H9 (cell line): ENCODE measurements at regions not wholly inside any gene's neighbourhood (a gene's known extent, or its start where the extent isn't known, plus 50 kb on each side); places are given as distances from the start of the nearest gene placed in this dataset.

Experiments used
- DNase-seq: peaks from one replicate; pipeline ENCODE4 v3.0.0-alpha.2; 2017
- H2AFZ ChIP-seq: one replicate; pipeline ENCODE4 v1.6.1; 2013; ENCODE audit warnings: mild to moderate bottlenecking, low read length, control low read depth, moderate library complexity
- H2AK5ac ChIP-seq: 2 replicates; pipeline ENCODE4 v1.6.1; 2013; ENCODE audit warnings: low read length, control low read depth, mixed read lengths; ENCODE audit not compliant: insufficient read length
- H2BK120ac ChIP-seq: one replicate; pipeline ENCODE4 v1.6.1; 2013; ENCODE audit warnings: low read depth, mild to moderate bottlenecking, low read length, control low read depth, inconsistent platforms; ENCODE audit not compliant: poor library complexity, severe bottlenecking
- H2BK12ac ChIP-seq: 2 replicates; pipeline ENCODE4 v1.6.1; 2013; ENCODE audit warnings: low read length, control low read depth, mixed read lengths, low read depth; ENCODE audit not compliant: insufficient read length
- H2BK15ac ChIP-seq: 2 replicates; pipeline ENCODE4 v1.6.1; 2013; ENCODE audit warnings: low read depth, low read length, control low read depth
- H2BK20ac ChIP-seq: one replicate; pipeline ENCODE4 v1.6.1; 2013; ENCODE audit warnings: low read depth, mild to moderate bottlenecking, low read length, control low read depth, inconsistent platforms; ENCODE audit not compliant: poor library complexity, severe bottlenecking
- H2BK5ac ChIP-seq: 2 replicates; pipeline ENCODE4 v1.6.1; 2013; ENCODE audit warnings: low read length, control low read depth, mixed read lengths; ENCODE audit not compliant: insufficient read length
- H3K14ac ChIP-seq: 2 replicates; pipeline ENCODE4 v1.6.1; 2013; ENCODE audit warnings: low read length, control low read depth; ENCODE audit not compliant: insufficient read depth
- H3K18ac ChIP-seq: 2 replicates; pipeline ENCODE4 v1.6.1; 2013; ENCODE audit warnings: low read depth, mild to moderate bottlenecking, mixed read lengths, low read length, control low read depth; ENCODE audit not compliant: insufficient read length
- H3K23ac ChIP-seq: 2 replicates; pipeline ENCODE4 v1.6.1; 2013; ENCODE audit warnings: low read length, control low read depth, mixed read lengths, low read depth; ENCODE audit not compliant: insufficient read length
- H3K23me2 ChIP-seq: 2 replicates; pipeline ENCODE4 v1.6.1; 2013; ENCODE audit warnings: low read depth, mild to moderate bottlenecking, mixed read lengths, low read length, control low read depth; ENCODE audit not compliant: insufficient read length, poor library complexity, severe bottlenecking
- H3K27ac ChIP-seq: 2 replicates; pipeline ENCODE4 v1.5.1; 2013; ENCODE audit warnings: low read length, control low read depth, mixed read lengths, low read depth; ENCODE audit not compliant: insufficient read length
- H3K27me3 ChIP-seq: 2 replicates; pipeline ENCODE4 v1.6.1; 2013; ENCODE audit warnings: low read length, control low read depth, inconsistent platforms; ENCODE audit not compliant: insufficient read depth
- H3K4ac ChIP-seq: 2 replicates; pipeline ENCODE4 v1.6.1; 2013; ENCODE audit warnings: low read depth, mild to moderate bottlenecking, control low read depth, inconsistent platforms, low read length, moderate library complexity
- H3K4me1 ChIP-seq: 2 replicates; pipeline ENCODE4 v1.6.1; 2013; ENCODE audit warnings: low read length, control low read depth, inconsistent platforms; ENCODE audit not compliant: insufficient read depth
- H3K4me2 ChIP-seq: 2 replicates; pipeline ENCODE4 v1.6.1; 2013; ENCODE audit warnings: low read length, control low read depth, mixed read lengths; ENCODE audit not compliant: insufficient read length, insufficient read depth
- H3K56ac ChIP-seq: 2 replicates; pipeline ENCODE4 v1.6.1; 2013; ENCODE audit warnings: low read depth, mild to moderate bottlenecking, mixed read lengths, low read length, control low read depth; ENCODE audit not compliant: insufficient read length
- H3K79me1 ChIP-seq: 2 replicates; pipeline ENCODE4 v1.6.1; 2013; ENCODE audit warnings: low read depth, mild to moderate bottlenecking, moderate library complexity, low read length, control low read depth, inconsistent platforms; ENCODE audit not compliant: insufficient read depth, poor library complexity, severe bottlenecking
- H3K79me2 ChIP-seq: 2 replicates; pipeline ENCODE4 v1.6.1; 2013; ENCODE audit warnings: low read length, control low read depth, inconsistent platforms; ENCODE audit not compliant: insufficient read depth
- H3K9ac ChIP-seq: 2 replicates; pipeline ENCODE4 v1.6.1; 2013; ENCODE audit warnings: low read length, control low read depth, mixed read lengths; ENCODE audit not compliant: insufficient read length; ENCODE audit errors: extremely low read depth
- H3K9me3 ChIP-seq: one replicate; pipeline ENCODE4 v1.6.1; 2013; ENCODE audit warnings: low read depth, low read length, inconsistent platforms; ENCODE audit not compliant: control insufficient read depth
- H3T11ph ChIP-seq: one replicate; pipeline ENCODE4 v1.6.1; 2013; ENCODE audit warnings: mild to moderate bottlenecking, low read length, control low read depth, inconsistent platforms
- H4K20me1 ChIP-seq: one replicate; pipeline ENCODE4 v1.6.1; 2013; ENCODE audit not compliant: control insufficient read depth, insufficient read length, insufficient read depth
- H4K5ac ChIP-seq: 2 replicates; pipeline ENCODE4 v1.6.1; 2013; ENCODE audit warnings: low read depth, mild to moderate bottlenecking, mixed read lengths, low read length, control low read depth; ENCODE audit not compliant: insufficient read length
- H4K8ac ChIP-seq: replicated peaks from 2 replicates; pipeline ENCODE4 v1.6.1; 2013; ENCODE audit warnings: low read length, control low read depth, mixed read lengths, low read depth; ENCODE audit not compliant: insufficient read length
- H4K91ac ChIP-seq: 2 replicates; pipeline ENCODE4 v1.6.1; 2013; ENCODE audit warnings: low read depth, mild to moderate bottlenecking, moderate library complexity, mixed read lengths, low read length, control low read depth; ENCODE audit not compliant: insufficient read length
- H3K27ac Mint-ChIP-seq, 3 experiments: 2 replicates in 2 of 3; 3 replicates in 1 of 3; pipeline ENCODE4 v1.8.0; 2020 to 2021; ENCODE audit warnings: mixed read lengths in 3 of 3, mild to moderate bottlenecking in 1 of 3, moderate library complexity in 1 of 3
- H3K27me3 Mint-ChIP-seq: 2 replicates; pipeline ENCODE4 v1.8.0; 2021; ENCODE audit warnings: low read depth, mild to moderate bottlenecking, moderate library complexity, mixed read lengths
- H3K36me3 Mint-ChIP-seq, 3 experiments: 2 replicates in 2 of 3; 3 replicates in 1 of 3; pipeline ENCODE4 v1.8.0; 2020 to 2021; ENCODE audit warnings: low read depth in 3 of 3, mixed read lengths in 3 of 3; ENCODE audit not compliant: insufficient read depth in 1 of 3
- H3K4me1 Mint-ChIP-seq, 2 experiments: 2 replicates each; pipeline ENCODE4 v1.8.0; 2020; ENCODE audit warnings: mixed read lengths in 2 of 2
- H3K4me3 Mint-ChIP-seq, 2 experiments: 2 replicates in 1 of 2; 3 replicates in 1 of 2; pipeline ENCODE4 v1.8.0; 2020 to 2021; ENCODE audit warnings: mild to moderate bottlenecking in 2 of 2, mixed read lengths in 2 of 2, moderate library complexity in 1 of 2
- H3K9me3 Mint-ChIP-seq, 2 experiments: 2 replicates in 1 of 2; 3 replicates in 1 of 2; pipeline ENCODE4 v1.8.0; 2020; ENCODE audit warnings: mild to moderate bottlenecking in 2 of 2, mixed read lengths in 2 of 2, moderate library complexity in 1 of 2
- CTCF ChIP-seq: fragments of 200-600 bp; sonication (generic); conservative IDR thresholded peaks from 3 replicates; pipeline ENCODE4 v1.8.0; 2021; ENCODE audit warnings: antibody characterized with exemption, mild to moderate bottlenecking
- WGBS: extraction: QIAGEN DNeasy Blood & Tissue Kit; methylation state at CpG from one replicate; pipeline ENCODE4 v1.1.7; 2013; ENCODE audit warnings: missing lambda C conversion rate, low lambda C conversion rate, mixed read lengths; ENCODE audit not compliant: insufficient read length; ENCODE audit errors: extremely low coverage; 5-methylcytosine and 5-hydroxymethylcytosine counted together

GRCh38 chr11:91086028-91086427, 863.2 kb upstream of the CHORDC1 start:
- Histone ChIP-seq H2BK20ac (no peak overlapping the region), H4K5ac (no peak overlapping the region), H2AK5ac (no peak overlapping the region), H4K91ac (no peak overlapping the region), H2BK15ac (no peak overlapping the region), H3K23ac (no peak overlapping the region), H3K4me1 (no peaks in the 10 kb centered on the region), H3K27ac (no peak overlapping the region), H3K23me2 (no peaks in the 10 kb centered on the region), H2BK120ac (no peak overlapping the region), H3K9ac (no peak overlapping the region), H3K4me2 (no peak overlapping the region), H4K20me1 (no peaks in the 10 kb centered on the region), H3T11ph (no peak overlapping the region), H3K14ac (no peak overlapping the region), H3K79me1 (no peaks in the 10 kb centered on the region), H2BK12ac (no peak overlapping the region), H3K27me3 (no peaks in the 10 kb centered on the region), H4K8ac (no peak overlapping the region), H2BK5ac (no peak overlapping the region), H3K9me3 (no peaks in the 10 kb centered on the region), H3K4ac (no peak overlapping the region), H3K79me2 (no peaks in the 10 kb centered on the region), H3K56ac (no peak overlapping the region), H3K18ac (no peak overlapping the region), H2AFZ (no peak overlapping the region)
- Mint-ChIP-seq H3K9me3 (peaks cover 0 to 3% of the 10 kb centered on the region in 2 experiments; a peak in 1 of 5 replicates), H3K4me1 (peaks cover 10 to 14% of the 10 kb centered on the region in 2 experiments), H3K27ac (no peak overlapping the region; a peak in 1 of 7 replicates), H3K4me3 (no peak overlapping the region), H3K27me3 (no peaks in the 10 kb centered on the region), H3K36me3 (no peaks in the 10 kb centered on the region)
- TF ChIP-seq CTCF, result no peak
- DNase-seq, result no peak
- WGBS, result no CpG with 5 or more reads among the region's 2 CpGs
